B cell (primary cell): ENCODE measurements at regions not wholly inside any gene's neighbourhood (a gene's known extent, or its start where the extent isn't known, plus 50 kb on each side); places are given as distances from the start of the nearest gene placed in this dataset.

Experiments used
- ATAC-seq: fragments of 200-7000 bp; cut with Tn5 transposase; one replicate; pipeline ENCODE4 v1.10.0; 2021; ENCODE audit warnings: low read depth, mild to moderate bottlenecking, moderate number of reproducible peaks, moderate library complexity
- CTCF ChIA-PET: fragments of 350-600 bp; sonication (Branson Sonifier 250); formaldehyde crosslinking; loops from one replicate; lab custom pipeline; 2021; ENCODE audit warnings: antibody characterized with exemption, inconsistent platforms; lab: Charles Lee
- POLR2A ChIA-PET: fragments of 350-600 bp; sonication (Branson Sonifier 250); formaldehyde crosslinking; loops from one replicate; lab custom pipeline; 2021; ENCODE audit warnings: antibody characterized with exemption; lab: Charles Lee
- DNase-seq: peaks from one replicate; pipeline ENCODE4 v3.0.0; 2013
- H2AFZ ChIP-seq: 2 replicates; pipeline ENCODE4 v1.6.1; 2012; ENCODE audit warnings: mild to moderate bottlenecking, low read depth, low read length; ENCODE audit not compliant: insufficient read depth, poor library complexity, severe bottlenecking
- H3K27ac ChIP-seq, 2 donors: 1 replicate in 1 of 2; 2 replicates in 1 of 2; pipeline ENCODE4 v1.5.1; 2012 to 2013; ENCODE audit warnings: low read length in 2 of 2, mild to moderate bottlenecking in 2 of 2, moderate library complexity in 1 of 2
- H3K27me3 ChIP-seq, 4 experiments: fragments of 200-600 bp in 1 of 4; sonication (generic) in 1 of 4; replicated peaks in 1 of 4; 1 replicate in 2 of 4; 2 replicates in 2 of 4; pipeline versions ENCODE4 v1.6.1 to v1.7.0; 2013 to 2016; ENCODE audit warnings: low read length in 3 of 4, mild to moderate bottlenecking in 2 of 4, mixed read lengths in 1 of 4, moderate library complexity in 1 of 4; ENCODE audit not compliant: insufficient read depth in 4 of 4, control insufficient read depth in 3 of 4; ENCODE audit errors: control extremely low read depth in 1 of 4
- H3K36me3 ChIP-seq, 2 experiments: replicated peaks in 1 of 2; 1 replicate in 1 of 2; 2 replicates in 1 of 2; pipeline versions ENCODE4 v1.6.1 to v1.7.1; 2013; ENCODE audit warnings: low read length in 1 of 2; ENCODE audit not compliant: insufficient read depth in 2 of 2, control insufficient read depth in 1 of 2; ENCODE audit errors: control extremely low read depth in 1 of 2, extremely low read depth in 1 of 2
- H3K4me1 ChIP-seq, 2 donors: fragments of 200-600 bp in 1 of 2; sonication (generic) in 1 of 2; 1 replicate in 1 of 2; 2 replicates in 1 of 2; pipeline versions ENCODE4 v1.5.1 to v1.6.1; 2013 to 2017; ENCODE audit warnings: low read length in 2 of 2; ENCODE audit not compliant: control insufficient read depth in 2 of 2, insufficient read depth in 2 of 2
- H3K4me2 ChIP-seq: replicated peaks from 2 replicates; pipeline ENCODE3; 2012; ENCODE audit warnings: mild to moderate bottlenecking, low read depth, low read length; ENCODE audit not compliant: poor library complexity, severe bottlenecking
- H3K4me3 ChIP-seq, 5 experiments: fragments of 200-600 bp in 1 of 5; sonication (generic) in 1 of 5; 1 replicate in 3 of 5; 2 replicates in 2 of 5; pipeline versions ENCODE4 v1.5.1 to v1.7.0; 2011 to 2016; ENCODE audit warnings: low read length in 4 of 5, mild to moderate bottlenecking in 4 of 5, low read depth in 2 of 5, control low read depth in 1 of 5, moderate library complexity in 1 of 5; ENCODE audit not compliant: insufficient read depth in 1 of 5; ENCODE audit errors: control extremely low read depth in 1 of 5, extremely low read depth in 1 of 5
- H3K79me2 ChIP-seq: fragments of 200-600 bp; sonication (generic); one replicate; pipeline ENCODE4 v1.6.0; 2016; ENCODE audit warnings: low read length; ENCODE audit not compliant: control insufficient read depth, insufficient read depth
- H3K9ac ChIP-seq: fragments of 200-600 bp; sonication (generic); 2 replicates; pipeline ENCODE4 v1.6.1; 2017; ENCODE audit warnings: mild to moderate bottlenecking, low read length, moderate library complexity
- H3K9me3 ChIP-seq, 3 donors: one replicate each; pipeline versions ENCODE4 v1.6.1 to v1.7.1; 2013; ENCODE audit warnings: low read length in 2 of 3; ENCODE audit not compliant: control insufficient read depth in 2 of 3, insufficient read depth in 1 of 3; ENCODE audit errors: control extremely low read depth in 1 of 3
- H4K20me1 ChIP-seq: 2 replicates; pipeline ENCODE4 v1.6.0; 2012; ENCODE audit warnings: mild to moderate bottlenecking, low read length; ENCODE audit not compliant: insufficient read depth, control insufficient read depth, poor library complexity, severe bottlenecking
- H3K27ac Mint-ChIP-seq: one replicate; pipeline ENCODE4 v1.8.0; 2021; ENCODE audit warnings: mixed read lengths
- H3K27me3 Mint-ChIP-seq: one replicate; pipeline ENCODE4 v1.8.0; 2021; ENCODE audit warnings: mixed read lengths
- H3K4me1 Mint-ChIP-seq: one replicate; pipeline ENCODE4 v1.8.0; 2021; ENCODE audit warnings: mixed read lengths
- H3K4me3 Mint-ChIP-seq: one replicate; pipeline ENCODE4 v1.8.0; 2021; ENCODE audit warnings: mixed read lengths
- H3K9me3 Mint-ChIP-seq: one replicate; pipeline ENCODE4 v1.8.0; 2022; ENCODE audit warnings: mixed read lengths; ENCODE audit not compliant: insufficient read depth
- EZH2 ChIP-seq: IDR thresholded peaks from 2 replicates; pipeline ENCODE4 v1.6.1; 2012; ENCODE audit warnings: borderline replicate concordance, low read depth, mild to moderate bottlenecking, moderate library complexity, low read length; ENCODE audit not compliant: insufficient read depth, poor library complexity, severe bottlenecking
- WGBS: methylation state at CpG from one replicate; pipeline ENCODE4 v1.1.5; 2013; ENCODE audit warnings: missing lambda C conversion rate; ENCODE audit not compliant: insufficient coverage; 5-methylcytosine and 5-hydroxymethylcytosine counted together
- intact Hi-C: fragments of 100-400 bp; cut with micrococcal nuclease; formaldehyde crosslinking; loops from one replicate; pipeline ENCODE4 v1.10.0; 2022
- TF ChIP-seq, protein P1 (sequence below): fragments of 200-600 bp; IDR thresholded peaks from one replicate; pipeline ENCODE4 v1.8.0; 2022; ENCODE audit warnings: antibody characterized with exemption, mild to moderate bottlenecking

GRCh38 chr4:25513814-25514213 is 136.8 kb downstream of the ANAPC4 start:
- intact Hi-C loops, result no loop called here
- Histone ChIP-seq H3K4me1 (no peaks in the 10 kb centered on the region), H3K79me2 (no peaks in the 10 kb centered on the region), H3K27me3 (no peaks in the 10 kb centered on the region), H3K4me2 (no peak overlapping the region), H3K36me3 (no peaks in the 10 kb centered on the region), H2AFZ (no peak overlapping the region), H4K20me1 (no peaks in the 10 kb centered on the region), H3K9me3 (no peaks in the 10 kb centered on the region), H3K4me3 (no peak overlapping the region), H3K27ac (no peak overlapping the region), H3K9ac (no peak overlapping the region)
- ChIA-PET POLR2A (no interaction called here), CTCF (no interaction called here)
- WGBS, result 78% methylated on average over 1 of the region's 4 CpGs
- ATAC-seq, result no peak
- TF ChIP-seq, protein P1, sequence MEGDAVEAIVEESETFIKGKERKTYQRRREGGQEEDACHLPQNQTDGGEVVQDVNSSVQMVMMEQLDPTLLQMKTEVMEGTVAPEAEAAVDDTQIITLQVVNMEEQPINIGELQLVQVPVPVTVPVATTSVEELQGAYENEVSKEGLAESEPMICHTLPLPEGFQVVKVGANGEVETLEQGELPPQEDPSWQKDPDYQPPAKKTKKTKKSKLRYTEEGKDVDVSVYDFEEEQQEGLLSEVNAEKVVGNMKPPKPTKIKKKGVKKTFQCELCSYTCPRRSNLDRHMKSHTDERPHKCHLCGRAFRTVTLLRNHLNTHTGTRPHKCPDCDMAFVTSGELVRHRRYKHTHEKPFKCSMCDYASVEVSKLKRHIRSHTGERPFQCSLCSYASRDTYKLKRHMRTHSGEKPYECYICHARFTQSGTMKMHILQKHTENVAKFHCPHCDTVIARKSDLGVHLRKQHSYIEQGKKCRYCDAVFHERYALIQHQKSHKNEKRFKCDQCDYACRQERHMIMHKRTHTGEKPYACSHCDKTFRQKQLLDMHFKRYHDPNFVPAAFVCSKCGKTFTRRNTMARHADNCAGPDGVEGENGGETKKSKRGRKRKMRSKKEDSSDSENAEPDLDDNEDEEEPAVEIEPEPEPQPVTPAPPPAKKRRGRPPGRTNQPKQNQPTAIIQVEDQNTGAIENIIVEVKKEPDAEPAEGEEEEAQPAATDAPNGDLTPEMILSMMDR, result no peak
- no peak for TF ChIP-seq EZH2
- no peak for DNase-seq
- Mint-ChIP-seq H3K9me3 (no peaks in the 10 kb centered on the region), H3K27me3 (peaks cover 14% of the 10 kb centered on the region), H3K4me3 (no peak overlapping the region), H3K27ac (no peak overlapping the region), H3K4me1 (no peaks in the 10 kb centered on the region)

DNA sequence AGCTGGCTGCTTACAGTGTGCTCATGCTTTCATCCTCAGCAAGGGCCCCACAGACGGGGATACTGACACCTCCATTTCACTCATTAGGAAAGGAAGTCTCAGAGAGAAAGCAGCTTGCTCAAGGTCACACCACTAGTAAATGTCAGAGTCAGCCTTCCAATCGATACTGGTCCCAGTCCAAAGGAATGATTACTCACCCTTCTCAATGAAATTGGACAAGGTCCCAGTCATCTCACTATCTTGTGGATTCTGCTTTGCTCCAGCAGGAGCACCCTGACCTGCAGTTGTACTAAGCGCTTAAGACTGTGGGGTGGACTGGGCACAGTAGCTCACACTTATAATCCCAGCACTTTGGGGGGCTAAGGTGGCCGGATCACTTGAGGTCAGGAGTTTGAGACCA is 132.2 kb upstream of the SLC34A2 start:
- DNase-seq (no peak), ATAC-seq (no peak)
- Histone ChIP-seq H3K36me3 (no peaks in the 10 kb centered on the region), H3K9me3 (no peaks in the 10 kb centered on the region), H3K27ac (no peak overlapping the region), H3K4me1 (no peaks in the 10 kb centered on the region), H2AFZ (no peak overlapping the region), H3K27me3 (no peaks in the 10 kb centered on the region), H3K4me2 (no peak overlapping the region), H4K20me1 (no peaks in the 10 kb centered on the region), H3K4me3 (no peak overlapping the region), H3K9ac (no peak overlapping the region), H3K79me2 (no peaks in the 10 kb centered on the region)
- 77% methylated on average over 4 of the region's 4 CpGs for WGBS
- TF ChIP-seq, protein P1, result no peak
- no peak for TF ChIP-seq EZH2
- H3K27me3 Mint-ChIP-seq, result peaks cover 17% of the 10 kb centered on the region
- intact Hi-C loops, result no loop called here
- H3K27ac Mint-ChIP-seq, result no peak overlapping the region
- ChIA-PET CTCF (no interaction called here), POLR2A (no interaction called here)
- no peak overlapping the region for H3K4me3 Mint-ChIP-seq
- no peaks in the 10 kb centered on the region for H3K4me1 Mint-ChIP-seq
- H3K9me3 Mint-ChIP-seq, result no peaks in the 10 kb centered on the region
